ENCODE measurements at regions not wholly inside any gene's neighbourhood (a gene's known extent, or its start where the extent isn't known, plus 50 kb on each side); places are given as distances from the start of the nearest gene placed in this dataset.

DNA sequence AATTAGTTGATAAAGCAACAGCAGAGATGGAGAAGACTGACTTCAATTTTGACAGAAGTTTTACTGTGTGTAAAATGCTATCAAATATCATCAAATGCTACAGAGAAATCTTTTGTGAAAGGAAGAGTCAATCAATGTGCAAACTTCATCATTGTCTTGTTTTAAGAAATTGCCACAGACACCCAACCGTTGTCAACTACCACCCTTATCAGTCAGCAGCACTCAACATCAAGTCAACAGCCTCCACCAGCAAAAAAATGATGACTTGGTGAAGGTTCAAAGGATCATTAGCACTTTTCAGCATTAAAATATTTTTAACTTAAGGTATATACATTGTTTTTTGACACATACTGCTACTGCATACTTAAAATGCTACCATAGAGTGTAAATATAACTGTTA, 888.8 kb downstream of the CDH18 start:
- TF ChIP-seq, protein P1, sequence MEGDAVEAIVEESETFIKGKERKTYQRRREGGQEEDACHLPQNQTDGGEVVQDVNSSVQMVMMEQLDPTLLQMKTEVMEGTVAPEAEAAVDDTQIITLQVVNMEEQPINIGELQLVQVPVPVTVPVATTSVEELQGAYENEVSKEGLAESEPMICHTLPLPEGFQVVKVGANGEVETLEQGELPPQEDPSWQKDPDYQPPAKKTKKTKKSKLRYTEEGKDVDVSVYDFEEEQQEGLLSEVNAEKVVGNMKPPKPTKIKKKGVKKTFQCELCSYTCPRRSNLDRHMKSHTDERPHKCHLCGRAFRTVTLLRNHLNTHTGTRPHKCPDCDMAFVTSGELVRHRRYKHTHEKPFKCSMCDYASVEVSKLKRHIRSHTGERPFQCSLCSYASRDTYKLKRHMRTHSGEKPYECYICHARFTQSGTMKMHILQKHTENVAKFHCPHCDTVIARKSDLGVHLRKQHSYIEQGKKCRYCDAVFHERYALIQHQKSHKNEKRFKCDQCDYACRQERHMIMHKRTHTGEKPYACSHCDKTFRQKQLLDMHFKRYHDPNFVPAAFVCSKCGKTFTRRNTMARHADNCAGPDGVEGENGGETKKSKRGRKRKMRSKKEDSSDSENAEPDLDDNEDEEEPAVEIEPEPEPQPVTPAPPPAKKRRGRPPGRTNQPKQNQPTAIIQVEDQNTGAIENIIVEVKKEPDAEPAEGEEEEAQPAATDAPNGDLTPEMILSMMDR (IDR thresholded peaks at IDR 0.05) = no peak
- TF ChIP-seq POLR2AphosphoS5 (IDR thresholded peaks at IDR 0.05; ENCODE audit: low read depth, low read length) (no peak), TCF7L2 (IDR thresholded peaks at IDR 0.05; ENCODE audit: low read depth, low read length) (no peak), SIN3A (IDR thresholded peaks at IDR 0.05; ENCODE audit: borderline replicate concordance, insufficient read depth, low read depth, low read length) (no peak)
- TF ChIP-seq, protein P2, sequence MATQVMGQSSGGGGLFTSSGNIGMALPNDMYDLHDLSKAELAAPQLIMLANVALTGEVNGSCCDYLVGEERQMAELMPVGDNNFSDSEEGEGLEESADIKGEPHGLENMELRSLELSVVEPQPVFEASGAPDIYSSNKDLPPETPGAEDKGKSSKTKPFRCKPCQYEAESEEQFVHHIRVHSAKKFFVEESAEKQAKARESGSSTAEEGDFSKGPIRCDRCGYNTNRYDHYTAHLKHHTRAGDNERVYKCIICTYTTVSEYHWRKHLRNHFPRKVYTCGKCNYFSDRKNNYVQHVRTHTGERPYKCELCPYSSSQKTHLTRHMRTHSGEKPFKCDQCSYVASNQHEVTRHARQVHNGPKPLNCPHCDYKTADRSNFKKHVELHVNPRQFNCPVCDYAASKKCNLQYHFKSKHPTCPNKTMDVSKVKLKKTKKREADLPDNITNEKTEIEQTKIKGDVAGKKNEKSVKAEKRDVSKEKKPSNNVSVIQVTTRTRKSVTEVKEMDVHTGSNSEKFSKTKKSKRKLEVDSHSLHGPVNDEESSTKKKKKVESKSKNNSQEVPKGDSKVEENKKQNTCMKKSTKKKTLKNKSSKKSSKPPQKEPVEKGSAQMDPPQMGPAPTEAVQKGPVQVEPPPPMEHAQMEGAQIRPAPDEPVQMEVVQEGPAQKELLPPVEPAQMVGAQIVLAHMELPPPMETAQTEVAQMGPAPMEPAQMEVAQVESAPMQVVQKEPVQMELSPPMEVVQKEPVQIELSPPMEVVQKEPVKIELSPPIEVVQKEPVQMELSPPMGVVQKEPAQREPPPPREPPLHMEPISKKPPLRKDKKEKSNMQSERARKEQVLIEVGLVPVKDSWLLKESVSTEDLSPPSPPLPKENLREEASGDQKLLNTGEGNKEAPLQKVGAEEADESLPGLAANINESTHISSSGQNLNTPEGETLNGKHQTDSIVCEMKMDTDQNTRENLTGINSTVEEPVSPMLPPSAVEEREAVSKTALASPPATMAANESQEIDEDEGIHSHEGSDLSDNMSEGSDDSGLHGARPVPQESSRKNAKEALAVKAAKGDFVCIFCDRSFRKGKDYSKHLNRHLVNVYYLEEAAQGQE (IDR thresholded peaks at IDR 0.05; ENCODE audit: insufficient read depth in 1 of 2, low read depth in 2 of 2, low read length in 1 of 2) = no peak
